H9 (cell line): ENCODE measurements at regions not wholly inside any gene's neighbourhood (a gene's known extent, or its start where the extent isn't known, plus 50 kb on each side); places are given as distances from the start of the nearest gene placed in this dataset.
A peak's percentile ranks its signal among the peaks of the same experiment; 100 is the strongest.

Experiments used
- DNase-seq: peaks from one replicate; pipeline ENCODE4 v3.0.0-alpha.2; 2017
- H2AFZ ChIP-seq: one replicate; pipeline ENCODE4 v1.6.1; 2013; ENCODE audit warnings: mild to moderate bottlenecking, low read length, control low read depth, moderate library complexity
- H2AK5ac ChIP-seq: 2 replicates; pipeline ENCODE4 v1.6.1; 2013; ENCODE audit warnings: low read length, control low read depth, mixed read lengths; ENCODE audit not compliant: insufficient read length
- H2BK120ac ChIP-seq: one replicate; pipeline ENCODE4 v1.6.1; 2013; ENCODE audit warnings: low read depth, mild to moderate bottlenecking, low read length, control low read depth, inconsistent platforms; ENCODE audit not compliant: poor library complexity, severe bottlenecking
- H2BK12ac ChIP-seq: 2 replicates; pipeline ENCODE4 v1.6.1; 2013; ENCODE audit warnings: low read length, control low read depth, mixed read lengths, low read depth; ENCODE audit not compliant: insufficient read length
- H2BK15ac ChIP-seq: 2 replicates; pipeline ENCODE4 v1.6.1; 2013; ENCODE audit warnings: low read depth, low read length, control low read depth
- H2BK20ac ChIP-seq: one replicate; pipeline ENCODE4 v1.6.1; 2013; ENCODE audit warnings: low read depth, mild to moderate bottlenecking, low read length, control low read depth, inconsistent platforms; ENCODE audit not compliant: poor library complexity, severe bottlenecking
- H2BK5ac ChIP-seq: 2 replicates; pipeline ENCODE4 v1.6.1; 2013; ENCODE audit warnings: low read length, control low read depth, mixed read lengths; ENCODE audit not compliant: insufficient read length
- H3K14ac ChIP-seq: 2 replicates; pipeline ENCODE4 v1.6.1; 2013; ENCODE audit warnings: low read length, control low read depth; ENCODE audit not compliant: insufficient read depth
- H3K18ac ChIP-seq: 2 replicates; pipeline ENCODE4 v1.6.1; 2013; ENCODE audit warnings: low read depth, mild to moderate bottlenecking, mixed read lengths, low read length, control low read depth; ENCODE audit not compliant: insufficient read length
- H3K23ac ChIP-seq: 2 replicates; pipeline ENCODE4 v1.6.1; 2013; ENCODE audit warnings: low read length, control low read depth, mixed read lengths, low read depth; ENCODE audit not compliant: insufficient read length
- H3K23me2 ChIP-seq: 2 replicates; pipeline ENCODE4 v1.6.1; 2013; ENCODE audit warnings: low read depth, mild to moderate bottlenecking, mixed read lengths, low read length, control low read depth; ENCODE audit not compliant: insufficient read length, poor library complexity, severe bottlenecking
- H3K27ac ChIP-seq: 2 replicates; pipeline ENCODE4 v1.5.1; 2013; ENCODE audit warnings: low read length, control low read depth, mixed read lengths, low read depth; ENCODE audit not compliant: insufficient read length
- H3K27me3 ChIP-seq: 2 replicates; pipeline ENCODE4 v1.6.1; 2013; ENCODE audit warnings: low read length, control low read depth, inconsistent platforms; ENCODE audit not compliant: insufficient read depth
- H3K4ac ChIP-seq: 2 replicates; pipeline ENCODE4 v1.6.1; 2013; ENCODE audit warnings: low read depth, mild to moderate bottlenecking, control low read depth, inconsistent platforms, low read length, moderate library complexity
- H3K4me1 ChIP-seq: 2 replicates; pipeline ENCODE4 v1.6.1; 2013; ENCODE audit warnings: low read length, control low read depth, inconsistent platforms; ENCODE audit not compliant: insufficient read depth
- H3K4me2 ChIP-seq: 2 replicates; pipeline ENCODE4 v1.6.1; 2013; ENCODE audit warnings: low read length, control low read depth, mixed read lengths; ENCODE audit not compliant: insufficient read length, insufficient read depth
- H3K56ac ChIP-seq: 2 replicates; pipeline ENCODE4 v1.6.1; 2013; ENCODE audit warnings: low read depth, mild to moderate bottlenecking, mixed read lengths, low read length, control low read depth; ENCODE audit not compliant: insufficient read length
- H3K79me1 ChIP-seq: 2 replicates; pipeline ENCODE4 v1.6.1; 2013; ENCODE audit warnings: low read depth, mild to moderate bottlenecking, moderate library complexity, low read length, control low read depth, inconsistent platforms; ENCODE audit not compliant: insufficient read depth, poor library complexity, severe bottlenecking
- H3K79me2 ChIP-seq: 2 replicates; pipeline ENCODE4 v1.6.1; 2013; ENCODE audit warnings: low read length, control low read depth, inconsistent platforms; ENCODE audit not compliant: insufficient read depth
- H3K9ac ChIP-seq: 2 replicates; pipeline ENCODE4 v1.6.1; 2013; ENCODE audit warnings: low read length, control low read depth, mixed read lengths; ENCODE audit not compliant: insufficient read length; ENCODE audit errors: extremely low read depth
- H3K9me3 ChIP-seq: one replicate; pipeline ENCODE4 v1.6.1; 2013; ENCODE audit warnings: low read depth, low read length, inconsistent platforms; ENCODE audit not compliant: control insufficient read depth
- H3T11ph ChIP-seq: one replicate; pipeline ENCODE4 v1.6.1; 2013; ENCODE audit warnings: mild to moderate bottlenecking, low read length, control low read depth, inconsistent platforms
- H4K20me1 ChIP-seq: one replicate; pipeline ENCODE4 v1.6.1; 2013; ENCODE audit not compliant: control insufficient read depth, insufficient read length, insufficient read depth
- H4K5ac ChIP-seq: 2 replicates; pipeline ENCODE4 v1.6.1; 2013; ENCODE audit warnings: low read depth, mild to moderate bottlenecking, mixed read lengths, low read length, control low read depth; ENCODE audit not compliant: insufficient read length
- H4K8ac ChIP-seq: replicated peaks from 2 replicates; pipeline ENCODE4 v1.6.1; 2013; ENCODE audit warnings: low read length, control low read depth, mixed read lengths, low read depth; ENCODE audit not compliant: insufficient read length
- H4K91ac ChIP-seq: 2 replicates; pipeline ENCODE4 v1.6.1; 2013; ENCODE audit warnings: low read depth, mild to moderate bottlenecking, moderate library complexity, mixed read lengths, low read length, control low read depth; ENCODE audit not compliant: insufficient read length
- H3K27ac Mint-ChIP-seq, 3 experiments: 2 replicates in 2 of 3; 3 replicates in 1 of 3; pipeline ENCODE4 v1.8.0; 2020 to 2021; ENCODE audit warnings: mixed read lengths in 3 of 3, mild to moderate bottlenecking in 1 of 3, moderate library complexity in 1 of 3
- H3K27me3 Mint-ChIP-seq: 2 replicates; pipeline ENCODE4 v1.8.0; 2021; ENCODE audit warnings: low read depth, mild to moderate bottlenecking, moderate library complexity, mixed read lengths
- H3K36me3 Mint-ChIP-seq, 3 experiments: 2 replicates in 2 of 3; 3 replicates in 1 of 3; pipeline ENCODE4 v1.8.0; 2020 to 2021; ENCODE audit warnings: low read depth in 3 of 3, mixed read lengths in 3 of 3; ENCODE audit not compliant: insufficient read depth in 1 of 3
- H3K4me1 Mint-ChIP-seq, 2 experiments: 2 replicates each; pipeline ENCODE4 v1.8.0; 2020; ENCODE audit warnings: mixed read lengths in 2 of 2
- H3K4me3 Mint-ChIP-seq, 2 experiments: 2 replicates in 1 of 2; 3 replicates in 1 of 2; pipeline ENCODE4 v1.8.0; 2020 to 2021; ENCODE audit warnings: mild to moderate bottlenecking in 2 of 2, mixed read lengths in 2 of 2, moderate library complexity in 1 of 2
- H3K9me3 Mint-ChIP-seq, 2 experiments: 2 replicates in 1 of 2; 3 replicates in 1 of 2; pipeline ENCODE4 v1.8.0; 2020; ENCODE audit warnings: mild to moderate bottlenecking in 2 of 2, mixed read lengths in 2 of 2, moderate library complexity in 1 of 2
- CTCF ChIP-seq: fragments of 200-600 bp; sonication (generic); conservative IDR thresholded peaks from 3 replicates; pipeline ENCODE4 v1.8.0; 2021; ENCODE audit warnings: antibody characterized with exemption, mild to moderate bottlenecking
- WGBS: extraction: QIAGEN DNeasy Blood & Tissue Kit; methylation state at CpG from one replicate; pipeline ENCODE4 v1.1.7; 2013; ENCODE audit warnings: missing lambda C conversion rate, low lambda C conversion rate, mixed read lengths; ENCODE audit not compliant: insufficient read length; ENCODE audit errors: extremely low coverage; 5-methylcytosine and 5-hydroxymethylcytosine counted together

- H4K91ac ChIP-seq, result no peak overlapping the region
- H3K27ac Mint-ChIP-seq, result no peak overlapping the region
- no peak overlapping the region for H3K4me2 ChIP-seq
- H3K9me3 Mint-ChIP-seq, result peaks cover 6 to 9% of the 10 kb centered on the region in 2 experiments; a peak in 3 of 5 replicates
- no peak overlapping the region for H2AK5ac ChIP-seq
- no peak overlapping the region for H3K9ac ChIP-seq
- WGBS, result no CpG with 5 or more reads among the region's 7 CpGs
- no peaks in the 10 kb centered on the region for H3K9me3 ChIP-seq
- no peak overlapping the region for H3K4ac ChIP-seq
- peaks cover 3 to 8% of the 10 kb centered on the region in 2 experiments for H3K4me1 Mint-ChIP-seq
- H2BK12ac ChIP-seq, result no peak overlapping the region
- H4K5ac ChIP-seq, result no peak overlapping the region
- no peaks in the 10 kb centered on the region for H3K27me3 ChIP-seq
- no peak overlapping the region for H2BK120ac ChIP-seq
- no peaks in the 10 kb centered on the region for H3K79me2 ChIP-seq
- H3K18ac ChIP-seq, result no peak overlapping the region
- H3K23ac ChIP-seq, result no peak overlapping the region
- no peaks in the 10 kb centered on the region for H3K79me1 ChIP-seq
- H3K27ac ChIP-seq, result no peak overlapping the region
- no peak overlapping the region for H2BK5ac ChIP-seq
- no peaks in the 10 kb centered on the region for H4K20me1 ChIP-seq
- no peak overlapping the region for H2BK20ac ChIP-seq
- no peaks in the 10 kb centered on the region for H3K23me2 ChIP-seq
- no peak overlapping the region for H3K14ac ChIP-seq
- no peak overlapping the region for H3K4me3 Mint-ChIP-seq
- no peak overlapping the region for H2BK15ac ChIP-seq
- peaks cover 0 to 7% (median 0%) of the 10 kb centered on the region in 3 experiments; a peak in 2 of 7 replicates for H3K36me3 Mint-ChIP-seq
- no peak overlapping the region for H3K56ac ChIP-seq
- TF ChIP-seq CTCF, result no peak
- DNase-seq, result peak; percentile 52
- H3K4me1 ChIP-seq, result no peaks in the 10 kb centered on the region
- H4K8ac ChIP-seq, result no peak overlapping the region
- H3T11ph ChIP-seq, result no peak overlapping the region
- H3K27me3 Mint-ChIP-seq, result peaks cover 3% of the 10 kb centered on the region
- H2AFZ ChIP-seq, result peak overlapping the region; percentile 89
Observed at GRCh38 chr10:121426307-121426706, 171.9 kb downstream of the FGFR2 start.
